ENCODE measurements at regions not wholly inside any gene's neighbourhood (a gene's known extent, or its start where the extent isn't known, plus 50 kb on each side); places are given as distances from the start of the nearest gene placed in this dataset.

GRCh38 chr1:29782846-29783507 is 546.7 kb downstream of the PTPRU start:
- H3K27ac Mint-ChIP-seq (ENCODE audit: unreplicated experiment): no peak overlapping the region

GRCh38 chr1:29779146-29779545 is 542.8 kb downstream of the PTPRU start:
- H3K4me3 Mint-ChIP-seq (ENCODE audit: unreplicated experiment): no peak overlapping the region
- H3K27ac Mint-ChIP-seq (ENCODE audit: unreplicated experiment): no peak overlapping the region
- no peak for TF ChIP-seq CTCF (IDR thresholded peaks at IDR 0.05)
- H3K9me3 Mint-ChIP-seq (ENCODE audit: low read depth): peaks cover 14% of the 10 kb centered on the region
- H3K4me1 Mint-ChIP-seq (ENCODE audit: low read depth): no peaks in the 10 kb centered on the region
- H3K27me3 Mint-ChIP-seq (ENCODE audit: low read depth): peaks cover 36% of the 10 kb centered on the region
- DNase-seq (ENCODE audit: low spot score): no peak
- no peaks in the 10 kb centered on the region for H3K36me3 Mint-ChIP-seq (ENCODE audit: low read depth)

More at GRCh38 chr1:29782846-29783507, 546.7 kb downstream of the PTPRU start:
- no peaks in the 10 kb centered on the region for H3K9me3 Mint-ChIP-seq (ENCODE audit: low read depth)
- no peak for TF ChIP-seq CTCF (IDR thresholded peaks at IDR 0.05)
- no peak for DNase-seq (ENCODE audit: low spot score)
- H3K4me3 Mint-ChIP-seq (ENCODE audit: unreplicated experiment): no peak overlapping the region
- H3K4me1 Mint-ChIP-seq (ENCODE audit: low read depth): no peaks in the 10 kb centered on the region
- H3K27me3 Mint-ChIP-seq (ENCODE audit: low read depth): peaks cover 31% of the 10 kb centered on the region
- H3K36me3 Mint-ChIP-seq (ENCODE audit: low read depth): no peaks in the 10 kb centered on the region

GRCh38 chr1:29777522-29777921 is 541.2 kb downstream of the PTPRU start:
- no peaks in the 10 kb centered on the region for H3K4me1 Mint-ChIP-seq (ENCODE audit: low read depth)
- no peaks in the 10 kb centered on the region for H3K36me3 Mint-ChIP-seq (ENCODE audit: low read depth)

GRCh38 chr1:29774355-29774754 is 538.0 kb downstream of the PTPRU start:
- Mint-ChIP-seq H3K36me3 (ENCODE audit: low read depth) (no peaks in the 10 kb centered on the region), H3K27me3 (ENCODE audit: low read depth) (peaks cover 12% of the 10 kb centered on the region), H3K27ac (ENCODE audit: unreplicated experiment) (no peak overlapping the region), H3K4me1 (ENCODE audit: low read depth) (no peaks in the 10 kb centered on the region), H3K9me3 (ENCODE audit: low read depth) (peaks cover 15% of the 10 kb centered on the region), H3K4me3 (ENCODE audit: unreplicated experiment) (no peak overlapping the region)
- DNase-seq (ENCODE audit: low spot score): no peak
- no peak for TF ChIP-seq CTCF (IDR thresholded peaks at IDR 0.05)

More at GRCh38 chr1:29777522-29777921, 541.2 kb downstream of the PTPRU start:
- TF ChIP-seq CTCF (IDR thresholded peaks at IDR 0.05): no peak
- no peak overlapping the region for H3K4me3 Mint-ChIP-seq (ENCODE audit: unreplicated experiment)
- H3K27me3 Mint-ChIP-seq (ENCODE audit: low read depth): peaks cover 31% of the 10 kb centered on the region
- H3K9me3 Mint-ChIP-seq (ENCODE audit: low read depth): peaks cover 15% of the 10 kb centered on the region
- no peak overlapping the region for H3K27ac Mint-ChIP-seq (ENCODE audit: unreplicated experiment)
- no peak for DNase-seq (ENCODE audit: low spot score)

GRCh38 chr1:29772584-29773100 is 536.3 kb downstream of the PTPRU start:
- Mint-ChIP-seq H3K4me3 (ENCODE audit: unreplicated experiment) (no peak overlapping the region), H3K9me3 (ENCODE audit: low read depth) (peaks cover 15% of the 10 kb centered on the region), H3K27ac (ENCODE audit: unreplicated experiment) (no peak overlapping the region), H3K36me3 (ENCODE audit: low read depth) (no peaks in the 10 kb centered on the region), H3K27me3 (ENCODE audit: low read depth) (peaks cover 10% of the 10 kb centered on the region), H3K4me1 (ENCODE audit: low read depth) (no peaks in the 10 kb centered on the region)
- no peak for TF ChIP-seq CTCF (IDR thresholded peaks at IDR 0.05)
- no peak for DNase-seq (ENCODE audit: low spot score)
